HG03442 (cell line): ENCODE measurements at regions not wholly inside any gene's neighbourhood (a gene's known extent, or its start where the extent isn't known, plus 50 kb on each side); places are given as distances from the start of the nearest gene placed in this dataset.
"Not testable (repeated sequence)": the region's sequence is repeated elsewhere in the genome, so short reads cannot be mapped to it uniquely, and the experiment has no call there.

ENCODE experiments used
- ATAC-seq: cut with Tn5 transposase; IDR thresholded peaks from one replicate; pipeline ENCODE4 v1.9.1; 2021; ENCODE audit warnings: mild to moderate bottlenecking, moderate library complexity; ENCODE audit not compliant: unreplicated experiment

GRCh38 chr6:78222226-78222625, 569.4 kb downstream of the MEI4 start:
- no peak for ATAC-seq

- no peak for ATAC-seq
These were observed 578.2 kb downstream of the MEI4 start for GRCh38 chr6:78231002-78231401.

- ATAC-seq = no peak
These were observed 590.7 kb downstream of the MEI4 start for GRCh38 chr6:78243519-78243918.

GRCh38 chr6:78251931-78252330, 599.1 kb downstream of the MEI4 start:
- ATAC-seq = no peak

- peak; percentile 52 for ATAC-seq
These were observed 600.8 kb downstream of the MEI4 start for GRCh38 chr6:78253618-78254017.

GRCh38 chr6:78259935-78260334, 607.1 kb downstream of the MEI4 start:
- ATAC-seq = no peak

GRCh38 chr6:78260427-78260826, 606.9 kb upstream of the IRAK1BP1 start:
- ATAC-seq = not testable (repeated sequence)

- no peak for ATAC-seq
These were observed 598.5 kb upstream of the IRAK1BP1 start for GRCh38 chr6:78268591-78269452.

GRCh38 chr6:78300885-78301284, 566.5 kb upstream of the IRAK1BP1 start:
- no peak for ATAC-seq

- ATAC-seq = no peak
These were observed 564.9 kb upstream of the IRAK1BP1 start for GRCh38 chr6:78302411-78302810.

- no peak for ATAC-seq
These were observed 559.3 kb upstream of the IRAK1BP1 start for GRCh38 chr6:78308025-78308424.

GRCh38 chr6:78322068-78322845, 545.1 kb upstream of the IRAK1BP1 start:
- no peak for ATAC-seq

GRCh38 chr6:78324213-78324612, 543.1 kb upstream of the IRAK1BP1 start:
- no peak for ATAC-seq

GRCh38 chr6:78340755-78341154, 526.6 kb upstream of the IRAK1BP1 start:
- no peak for ATAC-seq

GRCh38 chr6:78345882-78346281, 521.5 kb upstream of the IRAK1BP1 start:
- ATAC-seq = no peak

- ATAC-seq = no peak
These were observed 520.0 kb upstream of the IRAK1BP1 start for GRCh38 chr6:78347191-78347916.

- ATAC-seq = no peak
These were observed 514.3 kb upstream of the IRAK1BP1 start for GRCh38 chr6:78353040-78353439.

- ATAC-seq = no peak
These were observed 503.7 kb upstream of the IRAK1BP1 start for GRCh38 chr6:78363688-78364087.

GRCh38 chr6:78365473-78365872, 501.9 kb upstream of the IRAK1BP1 start:
- ATAC-seq = no peak

GRCh38 chr6:78377056-78377455, 490.3 kb upstream of the IRAK1BP1 start:
- no peak for ATAC-seq

- no peak for ATAC-seq
These were observed 487.4 kb upstream of the IRAK1BP1 start for GRCh38 chr6:78379982-78380381.
